Activated CD4-positive, alpha-beta memory T cell treated with anti-CD3 and anti-CD28 coated beads for 36 hours (primary cell): ENCODE measurements at regions not wholly inside any gene's neighbourhood (a gene's known extent, or its start where the extent isn't known, plus 50 kb on each side); places are given as distances from the start of the nearest gene placed in this dataset.
"Not testable (repeated sequence)": the region's sequence is repeated elsewhere in the genome, so short reads cannot be mapped to it uniquely, and the experiment has no call there.

ENCODE experiments used
- CTCF ChIA-PET: fragments of 350-600 bp; sonication (Branson Sonifier 250); formaldehyde crosslinking; loops from one replicate; lab custom pipeline; 2021; ENCODE audit warnings: antibody characterized with exemption, inconsistent platforms; lab: Charles Lee
- POLR2A ChIA-PET: fragments of 350-600 bp; sonication (Branson Sonifier 250); formaldehyde crosslinking; loops from one replicate; lab custom pipeline; 2021; ENCODE audit warnings: antibody characterized with exemption; lab: Charles Lee
- DNase-seq: peaks from one replicate; pipeline ENCODE4 v3.0.0-alpha.2; 2020
- H3K27ac Mint-ChIP-seq: one replicate; pipeline ENCODE4 v1.8.0; 2021; ENCODE audit warnings: mixed read lengths
- H3K27me3 Mint-ChIP-seq: one replicate; pipeline ENCODE4 v1.8.0; 2021; ENCODE audit warnings: mixed read lengths
- H3K36me3 Mint-ChIP-seq: one replicate; pipeline ENCODE4 v1.8.0; 2021; ENCODE audit warnings: mixed read lengths
- H3K4me1 Mint-ChIP-seq: one replicate; pipeline ENCODE4 v1.8.0; 2021; ENCODE audit warnings: low read depth, mixed read lengths
- H3K4me3 Mint-ChIP-seq: one replicate; pipeline ENCODE4 v1.8.0; 2021; ENCODE audit warnings: mild to moderate bottlenecking, mixed read lengths
- H3K9me3 Mint-ChIP-seq: one replicate; pipeline ENCODE4 v1.8.0; 2021; ENCODE audit warnings: mixed read lengths
- intact Hi-C: fragments of 100-400 bp; cut with micrococcal nuclease; formaldehyde crosslinking; loops from one replicate; pipeline ENCODE4 v1.15.1; 2023

GRCh38 chr7:112916431-112916830, 126.2 kb upstream of the TMEM168 start:
- H3K9me3 Mint-ChIP-seq, POLR2A ChIA-PET, H3K4me1 Mint-ChIP-seq, intact Hi-C loops, H3K4me3 Mint-ChIP-seq, CTCF ChIA-PET, H3K27ac Mint-ChIP-seq, H3K27me3 Mint-ChIP-seq, DNase-seq: not testable (repeated sequence)
- peaks cover 25% of the 10 kb centered on the region for H3K36me3 Mint-ChIP-seq

GRCh38 chr7:112908086-112908485, 117.9 kb upstream of the TMEM168 start:
- no peak overlapping the region for H3K27ac Mint-ChIP-seq
- POLR2A ChIA-PET = no interaction called here
- no peak for DNase-seq
- H3K36me3 Mint-ChIP-seq = peaks cover 48% of the 10 kb centered on the region
- CTCF ChIA-PET = interaction anchor here (0.9 to 1.3 kb wide), 2 partner anchors 9 to 11 kb away, joined by 3 read pairs; no protein-coding TSS in a partner anchor
- H3K4me3 Mint-ChIP-seq = no peak overlapping the region
- H3K4me1 Mint-ChIP-seq = no peaks in the 10 kb centered on the region
- H3K27me3 Mint-ChIP-seq = no peaks in the 10 kb centered on the region
- peaks cover 31% of the 10 kb centered on the region for H3K9me3 Mint-ChIP-seq
- intact Hi-C loops = no loop called here

GRCh38 chr7:112907658-112908057, 117.5 kb upstream of the TMEM168 start:
- intact Hi-C loops = no loop called here
- peaks cover 43% of the 10 kb centered on the region for H3K36me3 Mint-ChIP-seq

GRCh38 chr7:112905950-112906349, 115.8 kb upstream of the TMEM168 start:
- POLR2A ChIA-PET = no interaction called here
- H3K27me3 Mint-ChIP-seq = no peaks in the 10 kb centered on the region

More at GRCh38 chr7:112907658-112908057, 117.5 kb upstream of the TMEM168 start:
- CTCF ChIA-PET = interaction anchor here (0.9 to 1.3 kb wide), 3 partner anchors 8 to 39 kb away, joined by 3 read pairs; no protein-coding TSS in a partner anchor
- peaks cover 29% of the 10 kb centered on the region for H3K9me3 Mint-ChIP-seq
- DNase-seq = no peak
- POLR2A ChIA-PET = no interaction called here
- H3K4me3 Mint-ChIP-seq = no peak overlapping the region
- H3K27me3 Mint-ChIP-seq = no peaks in the 10 kb centered on the region
- no peaks in the 10 kb centered on the region for H3K4me1 Mint-ChIP-seq
- no peak overlapping the region for H3K27ac Mint-ChIP-seq

GRCh38 chr7:112905413-112905812, 115.2 kb upstream of the TMEM168 start:
- Mint-ChIP-seq H3K9me3 (peaks cover 21% of the 10 kb centered on the region), H3K36me3 (peaks cover 35% of the 10 kb centered on the region), H3K4me1 (no peaks in the 10 kb centered on the region), H3K27me3 (no peaks in the 10 kb centered on the region), H3K27ac (no peak overlapping the region), H3K4me3 (no peak overlapping the region)
- CTCF ChIA-PET = no interaction called here
- POLR2A ChIA-PET = no interaction called here
- no peak for DNase-seq
- intact Hi-C loops = no loop called here

More at GRCh38 chr7:112905950-112906349, 115.8 kb upstream of the TMEM168 start:
- intact Hi-C loops = no loop called here
- no peak for DNase-seq
- Mint-ChIP-seq H3K4me3 (no peak overlapping the region), H3K4me1 (no peaks in the 10 kb centered on the region), H3K27ac (no peak overlapping the region), H3K9me3 (peaks cover 23% of the 10 kb centered on the region), H3K36me3 (peaks cover 39% of the 10 kb centered on the region)
- CTCF ChIA-PET = no interaction called here

- Mint-ChIP-seq H3K27ac (no peak overlapping the region), H3K4me1 (no peaks in the 10 kb centered on the region), H3K4me3 (no peak overlapping the region), H3K36me3 (peaks cover 13% of the 10 kb centered on the region), H3K27me3 (no peaks in the 10 kb centered on the region), H3K9me3 (peaks cover 9% of the 10 kb centered on the region)
- DNase-seq = peak; percentile 42
- ChIA-PET CTCF (interaction anchor here (0.6 to 3.0 kb wide), 15 partner anchors 9 to 1142 kb away, joined by 3 to 32 read pairs (median 3); no protein-coding TSS in a partner anchor), POLR2A (no interaction called here)
- intact Hi-C loops = loop anchor here (1.0 to 5.0 kb wide), 2 partner anchors 326 to 348 kb away; no protein-coding TSS in a partner anchor
These were observed 108.5 kb upstream of the TMEM168 start for GRCh38 chr7:112898432-112899290.

GRCh38 chr7:112897839-112898431, 107.7 kb upstream of the TMEM168 start:
- H3K27me3 Mint-ChIP-seq = no peaks in the 10 kb centered on the region
- no peak overlapping the region for H3K27ac Mint-ChIP-seq
- ChIA-PET POLR2A (no interaction called here), CTCF (interaction anchor here (1.5 to 3.0 kb wide), 5 partner anchors 10 to 348 kb away, joined by 3 to 32 read pairs (median 9); no protein-coding TSS in a partner anchor)
- peaks cover 9% of the 10 kb centered on the region for H3K9me3 Mint-ChIP-seq
- peaks cover 12% of the 10 kb centered on the region for H3K36me3 Mint-ChIP-seq
- H3K4me1 Mint-ChIP-seq = no peaks in the 10 kb centered on the region
- DNase-seq = no peak
- intact Hi-C loops = loop anchor here (1.0 to 5.0 kb wide), 2 partner anchors 326 to 348 kb away; no protein-coding TSS in a partner anchor
- no peak overlapping the region for H3K4me3 Mint-ChIP-seq

GRCh38 chr7:112896026-112896601, 105.9 kb upstream of the TMEM168 start:
- no peak overlapping the region for H3K4me3 Mint-ChIP-seq
- no peaks in the 10 kb centered on the region for H3K27me3 Mint-ChIP-seq
- no peak overlapping the region for H3K27ac Mint-ChIP-seq
- H3K4me1 Mint-ChIP-seq = no peaks in the 10 kb centered on the region
- ChIA-PET CTCF (interaction anchor here (0.9 to 2.8 kb wide), 3 partner anchors 26 to 346 kb away, joined by 3 to 18 read pairs (median 6); no protein-coding TSS in a partner anchor), POLR2A (no interaction called here)
- H3K9me3 Mint-ChIP-seq = peaks cover 9% of the 10 kb centered on the region
- no peak for DNase-seq
- intact Hi-C loops = loop anchor here (5.0 kb wide), 1 partner anchor 324 kb away; no protein-coding TSS in a partner anchor
- H3K36me3 Mint-ChIP-seq = peaks cover 15% of the 10 kb centered on the region

- POLR2A ChIA-PET = interaction anchor here (0.6 kb wide), 1 partner anchor 678 kb away, joined by 3 read pairs; no protein-coding TSS in a partner anchor
- H3K4me1 Mint-ChIP-seq = no peaks in the 10 kb centered on the region
- CTCF ChIA-PET = no interaction called here
- peaks cover 23% of the 10 kb centered on the region for H3K36me3 Mint-ChIP-seq
- no peaks in the 10 kb centered on the region for H3K9me3 Mint-ChIP-seq
- no peak overlapping the region for H3K4me3 Mint-ChIP-seq
- H3K27me3 Mint-ChIP-seq = no peaks in the 10 kb centered on the region
- H3K27ac Mint-ChIP-seq = no peak overlapping the region
- intact Hi-C loops = no loop called here
- DNase-seq = no peak
These were observed 102.1 kb upstream of the TMEM168 start for GRCh38 chr7:112892263-112892662.

GRCh38 chr7:112891698-112892097, 101.5 kb upstream of the TMEM168 start:
- H3K27me3 Mint-ChIP-seq = no peaks in the 10 kb centered on the region

GRCh38 chr7:112889834-112890438, 99.7 kb upstream of the TMEM168 start:
- POLR2A ChIA-PET = no interaction called here
- DNase-seq = no peak
- H3K27me3 Mint-ChIP-seq = no peaks in the 10 kb centered on the region
- H3K27ac Mint-ChIP-seq = no peak overlapping the region
- no peaks in the 10 kb centered on the region for H3K9me3 Mint-ChIP-seq
- H3K36me3 Mint-ChIP-seq = peaks cover 33% of the 10 kb centered on the region
- peaks cover 3% of the 10 kb centered on the region for H3K4me1 Mint-ChIP-seq
- intact Hi-C loops = no loop called here
- no peak overlapping the region for H3K4me3 Mint-ChIP-seq
- CTCF ChIA-PET = interaction anchor here (0.7 to 0.8 kb wide), 2 partner anchors 9 to 20 kb away, joined by 3 to 4 read pairs; no protein-coding TSS in a partner anchor

More at GRCh38 chr7:112891698-112892097, 101.5 kb upstream of the TMEM168 start:
- Mint-ChIP-seq H3K4me3 (no peak overlapping the region), H3K9me3 (no peaks in the 10 kb centered on the region), H3K36me3 (peaks cover 23% of the 10 kb centered on the region), H3K27ac (no peak overlapping the region), H3K4me1 (no peaks in the 10 kb centered on the region)
- intact Hi-C loops = no loop called here
- ChIA-PET CTCF (no interaction called here), POLR2A (no interaction called here)
- DNase-seq = no peak
